ENCODE measurements at regions not wholly inside any gene's neighbourhood (a gene's known extent, or its start where the extent isn't known, plus 50 kb on each side); places are given as distances from the start of the nearest gene placed in this dataset.

DNA sequence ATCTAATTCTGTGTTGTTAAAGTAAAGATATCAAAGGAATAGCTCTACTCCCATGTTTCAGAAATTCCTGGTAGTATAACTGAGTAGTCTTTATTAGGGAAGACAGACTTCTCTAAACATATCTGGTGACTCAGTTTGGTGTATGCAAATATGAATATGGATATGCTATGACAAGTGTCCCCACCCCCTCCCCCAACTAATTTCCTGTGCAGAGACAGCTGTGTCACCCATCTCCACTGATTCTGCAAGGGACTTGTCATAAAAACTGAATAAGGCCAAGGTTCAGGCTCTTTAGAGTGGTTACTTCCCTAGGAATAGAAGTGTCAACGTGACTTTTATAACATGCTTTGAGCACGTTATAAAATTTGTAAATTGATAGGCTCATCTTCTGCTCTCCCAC is 429.1 kb downstream of the DAD1 start:
- no peak for TF ChIP-seq YY1 (IDR thresholded peaks at IDR 0.05; ENCODE audit: low read depth, low read length)
- TF ChIP-seq, protein P1, sequence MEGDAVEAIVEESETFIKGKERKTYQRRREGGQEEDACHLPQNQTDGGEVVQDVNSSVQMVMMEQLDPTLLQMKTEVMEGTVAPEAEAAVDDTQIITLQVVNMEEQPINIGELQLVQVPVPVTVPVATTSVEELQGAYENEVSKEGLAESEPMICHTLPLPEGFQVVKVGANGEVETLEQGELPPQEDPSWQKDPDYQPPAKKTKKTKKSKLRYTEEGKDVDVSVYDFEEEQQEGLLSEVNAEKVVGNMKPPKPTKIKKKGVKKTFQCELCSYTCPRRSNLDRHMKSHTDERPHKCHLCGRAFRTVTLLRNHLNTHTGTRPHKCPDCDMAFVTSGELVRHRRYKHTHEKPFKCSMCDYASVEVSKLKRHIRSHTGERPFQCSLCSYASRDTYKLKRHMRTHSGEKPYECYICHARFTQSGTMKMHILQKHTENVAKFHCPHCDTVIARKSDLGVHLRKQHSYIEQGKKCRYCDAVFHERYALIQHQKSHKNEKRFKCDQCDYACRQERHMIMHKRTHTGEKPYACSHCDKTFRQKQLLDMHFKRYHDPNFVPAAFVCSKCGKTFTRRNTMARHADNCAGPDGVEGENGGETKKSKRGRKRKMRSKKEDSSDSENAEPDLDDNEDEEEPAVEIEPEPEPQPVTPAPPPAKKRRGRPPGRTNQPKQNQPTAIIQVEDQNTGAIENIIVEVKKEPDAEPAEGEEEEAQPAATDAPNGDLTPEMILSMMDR (IDR thresholded peaks at IDR 0.05; ENCODE audit: control extremely low read depth in 1 of 3, insufficient read depth in 1 of 3, low read depth in 1 of 3, low read length in 3 of 3), result no peak
